ENCODE measurements at regions not wholly inside any gene's neighbourhood (a gene's known extent, or its start where the extent isn't known, plus 50 kb on each side); places are given as distances from the start of the nearest gene placed in this dataset.

- TF ChIP-seq CTCF (IDR thresholded peaks at IDR 0.05; ENCODE audit: low read depth, low read length, missing input control): no peak
- TF ChIP-seq EGR1 (IDR thresholded peaks at IDR 0.05; ENCODE audit: low read depth in 2 of 2): no peak
- no peak for TF ChIP-seq YY1 (IDR thresholded peaks at IDR 0.05)
- TF ChIP-seq ATF3 (IDR thresholded peaks at IDR 0.05): no peak
- TF ChIP-seq GABPA (IDR thresholded peaks at IDR 0.05 in 1 of 2, conservative IDR thresholded peaks at IDR 0.05 in 1 of 2): no peak
- peak; percentile 23 for TF ChIP-seq SP1 (IDR thresholded peaks at IDR 0.05)
- no peak for TF ChIP-seq MAX (IDR thresholded peaks at IDR 0.05)
- TF ChIP-seq HNF4G (IDR thresholded peaks at IDR 0.05): no peak
- TF ChIP-seq HNF4A (conservative IDR thresholded peaks at IDR 0.05): peak; percentile 54 to 62
- TF ChIP-seq RXRA (IDR thresholded peaks at IDR 0.05): peak in 1 of 2 donors; percentile 29
Measured at GRCh38 chr12:73769337-73769736, 768.3 kb upstream of the ATXN7L3B start.
